ENCODE measurements at regions not wholly inside any gene's neighbourhood (a gene's known extent, or its start where the extent isn't known, plus 50 kb on each side); places are given as distances from the start of the nearest gene placed in this dataset.

- no peak for TF ChIP-seq EZH2 (IDR thresholded peaks at IDR 0.05; ENCODE audit: borderline replicate concordance, low read length)
- no peak for TF ChIP-seq CTCF (IDR thresholded peaks at IDR 0.05; ENCODE audit: low read length)
These were observed 94.3 kb upstream of the SERPINE2 start for GRCh38 chr2:224133387-224133786.

All from OCI-LY1 (cell line).